Liver (tissue), 8 donors: ENCODE measurements at regions not wholly inside any gene's neighbourhood (a gene's known extent, or its start where the extent isn't known, plus 50 kb on each side); places are given as distances from the start of the nearest gene placed in this dataset.

Experiments
- DNase-seq: peaks from one replicate; pipeline ENCODE4 v3.0.0-alpha.2; 2017; ENCODE audit warnings: low spot score
- H3K27ac ChIP-seq, 2 donors: one replicate each; pipeline ENCODE4 v1.7.0; 2013; ENCODE audit warnings: inconsistent platforms in 2 of 2, low read length in 2 of 2, control low read depth in 1 of 2, low read depth in 1 of 2, mild to moderate bottlenecking in 1 of 2
- H3K27me3 ChIP-seq, 4 donors: one replicate each; pipeline versions ENCODE4 v1.6.1 to v1.7.0; 2013; ENCODE audit warnings: low read length in 3 of 4, inconsistent platforms in 1 of 4, mild to moderate bottlenecking in 1 of 4, moderate library complexity in 1 of 4; ENCODE audit not compliant: control insufficient read depth in 4 of 4, insufficient read depth in 4 of 4
- H3K36me3 ChIP-seq, 4 donors: one replicate each; pipeline versions ENCODE4 v1.6.1 to v1.7.0; 2013; ENCODE audit warnings: low read length in 3 of 4, mild to moderate bottlenecking in 3 of 4, low read depth in 1 of 4, moderate library complexity in 1 of 4; ENCODE audit not compliant: control insufficient read depth in 4 of 4, insufficient read depth in 3 of 4
- H3K4me1 ChIP-seq, 4 donors: one replicate each; pipeline versions ENCODE4 v1.6.1 to v1.7.0; 2013; ENCODE audit warnings: low read length in 3 of 4, mild to moderate bottlenecking in 3 of 4, moderate library complexity in 1 of 4; ENCODE audit not compliant: control insufficient read depth in 4 of 4, insufficient read depth in 4 of 4
- H3K4me3 ChIP-seq, 3 donors: one replicate each; pipeline versions ENCODE4 v1.6.1 to v1.7.0; 2013; ENCODE audit warnings: low read length in 3 of 3, control low read depth in 1 of 3, low read depth in 1 of 3, mild to moderate bottlenecking in 1 of 3
- H3K9ac ChIP-seq, 2 donors: one replicate each; pipeline ENCODE4 v1.7.0; 2013; ENCODE audit warnings: low read length in 2 of 2, mild to moderate bottlenecking in 2 of 2, moderate library complexity in 2 of 2, control low read depth in 1 of 2, low read depth in 1 of 2
- H3K9me3 ChIP-seq, 4 donors: one replicate each; pipeline versions ENCODE4 v1.6.1 to v1.7.0; 2013; ENCODE audit warnings: low read length in 3 of 4; ENCODE audit not compliant: control insufficient read depth in 4 of 4
- ATF3 ChIP-seq: IDR thresholded peaks from 2 replicates; pipeline ENCODE4 v1.6.1; 2016; ENCODE audit warnings: antibody characterized with exemption
- CTCF ChIP-seq: fragments of 150-350 bp; IDR thresholded peaks from 2 replicates; pipeline ENCODE4 v1.5.1; 2017; ENCODE audit warnings: improper control_type of control experiment, low read depth, low read length; ENCODE audit not compliant: missing input control
- EGR1 ChIP-seq, 2 donors: IDR thresholded peaks; 2 replicates each; pipeline ENCODE4 v1.6.1; 2016 to 2018; ENCODE audit warnings: antibody characterized with exemption in 2 of 2, low read depth in 2 of 2
- FOXA1 ChIP-seq: IDR thresholded peaks from 2 replicates; pipeline ENCODE4 v1.6.1; 2016; ENCODE audit warnings: antibody characterized with exemption
- FOXA2 ChIP-seq: IDR thresholded peaks from 2 replicates; pipeline ENCODE4 v1.6.1; 2016; ENCODE audit warnings: antibody characterized with exemption
- GABPA ChIP-seq, 2 donors: IDR thresholded peaks in 1 of 2; conservative IDR thresholded peaks in 1 of 2; 2 replicates each; pipeline ENCODE4 v1.6.1; 2016; ENCODE audit warnings: antibody characterized with exemption in 2 of 2, mild to moderate bottlenecking in 1 of 2, moderate library complexity in 1 of 2
- HNF4A ChIP-seq, 2 donors: conservative IDR thresholded peaks; 2 replicates each; pipeline ENCODE4 v1.6.1; 2016; ENCODE audit warnings: antibody characterized with exemption in 2 of 2, mild to moderate bottlenecking in 2 of 2
- HNF4G ChIP-seq: IDR thresholded peaks from 2 replicates; pipeline ENCODE4 v1.6.1; 2016; ENCODE audit warnings: antibody characterized with exemption
- JUND ChIP-seq, 2 donors: IDR thresholded peaks; 2 replicates each; pipeline ENCODE4 v1.6.1; 2016; ENCODE audit warnings: antibody characterized with exemption in 2 of 2
- MAX ChIP-seq: IDR thresholded peaks from 2 replicates; pipeline ENCODE4 v1.6.1; 2016; ENCODE audit warnings: antibody characterized with exemption
- NR2F2 ChIP-seq: IDR thresholded peaks from 2 replicates; pipeline ENCODE4 v1.6.1; 2016; ENCODE audit warnings: antibody characterized with exemption
- RAD21 ChIP-seq, 2 donors: IDR thresholded peaks; 2 replicates each; pipeline ENCODE4 v1.6.1; 2016; ENCODE audit warnings: antibody characterized with exemption in 2 of 2, mild to moderate bottlenecking in 2 of 2
- REST ChIP-seq: IDR thresholded peaks from 2 replicates; pipeline ENCODE4 v1.6.1; 2016; ENCODE audit warnings: antibody characterized with exemption, mild to moderate bottlenecking
- RXRA ChIP-seq, 2 donors: IDR thresholded peaks; 2 replicates each; pipeline ENCODE4 v1.6.1; 2017 to 2018; ENCODE audit warnings: antibody characterized with exemption in 2 of 2, mild to moderate bottlenecking in 1 of 2
- SP1 ChIP-seq: IDR thresholded peaks from 2 replicates; pipeline ENCODE4 v1.6.1; 2018; ENCODE audit warnings: antibody characterized with exemption, mild to moderate bottlenecking
- TAF1 ChIP-seq: conservative IDR thresholded peaks from 2 replicates; pipeline ENCODE4 v1.6.1; 2016; ENCODE audit warnings: antibody characterized with exemption, mild to moderate bottlenecking
- YY1 ChIP-seq: IDR thresholded peaks from 2 replicates; pipeline ENCODE4 v1.6.1; 2016; ENCODE audit warnings: antibody characterized with exemption, mild to moderate bottlenecking
- ZBTB33 ChIP-seq: IDR thresholded peaks from 2 replicates; pipeline ENCODE4 v1.6.1; 2016; ENCODE audit warnings: antibody characterized with exemption
- WGBS: extraction: QIAGEN DNeasy Blood & Tissue Kit; methylation state at CpG from one replicate; pipeline ENCODE4 v1.1.7; 2013; 5-methylcytosine and 5-hydroxymethylcytosine counted together
- donor health status: healthy.
- donor health status: healthy.
- donor health status: healthy.
- donor health status: healthy.
- donor health status: healthy.

- no peak overlapping the region for H3K4me3 ChIP-seq
- H3K27ac ChIP-seq: no peak overlapping the region
- H3K27me3 ChIP-seq: no peaks in the 10 kb centered on the region
- no peak overlapping the region for H3K9ac ChIP-seq
- TF ChIP-seq JUND (IDR thresholded peaks at IDR 0.05): no peak
- TF ChIP-seq SP1: no peak
- no peak for TF ChIP-seq RXRA (IDR thresholded peaks at IDR 0.05)
- no peak for TF ChIP-seq HNF4G
- TF ChIP-seq NR2F2: no peak
- no peak for TF ChIP-seq MAX
- TF ChIP-seq CTCF: no peak
- no peak for TF ChIP-seq FOXA1
- TF ChIP-seq REST: no peak
- no peak for TF ChIP-seq ZBTB33
- TF ChIP-seq ATF3: no peak
- TF ChIP-seq YY1: no peak
- TF ChIP-seq GABPA (IDR thresholded peaks at IDR 0.05 in 1 of 2, conservative IDR thresholded peaks at IDR 0.05 in 1 of 2): no peak
- no peak for TF ChIP-seq TAF1
- TF ChIP-seq EGR1 (IDR thresholded peaks at IDR 0.05; ENCODE audit: low read depth in 2 of 2): no peak
- no peak for TF ChIP-seq RAD21 (IDR thresholded peaks at IDR 0.05)
- TF ChIP-seq HNF4A (conservative IDR thresholded peaks at IDR 0.05): no peak
- TF ChIP-seq FOXA2: no peak
- DNase-seq: no peak
- H3K36me3 ChIP-seq: no peaks in the 10 kb centered on the region
- H3K9me3 ChIP-seq: no peaks in the 10 kb centered on the region
- peaks cover 0 to 1% (median 0%) of the 10 kb centered on the region in 4 donors for H3K4me1 ChIP-seq
- WGBS: 80% methylated on average over 1 of the region's 1 CpG
Observed at GRCh38 chr1:55706397-55706796, 491.2 kb upstream of the USP24 start.
